ENCODE measurements at regions not wholly inside any gene's neighbourhood (a gene's known extent, or its start where the extent isn't known, plus 50 kb on each side); places are given as distances from the start of the nearest gene placed in this dataset.

GRCh38 chrX:122868631-122869030, 315.4 kb upstream of the GRIA3 start:
- no peaks in the 10 kb centered on the region for H3K9me3 ChIP-seq
- no peaks in the 10 kb centered on the region for H3K4me1 ChIP-seq (ENCODE audit: control insufficient read depth in 1 of 2, low read depth in 2 of 2)
- H3K27me3 ChIP-seq (replicated peaks; ENCODE audit: insufficient read depth), result no peaks in the 10 kb centered on the region
- no peak for TF ChIP-seq CTCF (IDR thresholded peaks at IDR 0.05)
- no peak overlapping the region for H3K27ac ChIP-seq
- DNase-seq (ENCODE audit: low spot score), result no peak
- H3K36me3 ChIP-seq, result no peaks in the 10 kb centered on the region
- H3K4me3 ChIP-seq, result no peak overlapping the region
- no peak for ATAC-seq (ENCODE audit: insufficient number of reproducible peaks, low FRiP score, low read depth)

DNA sequence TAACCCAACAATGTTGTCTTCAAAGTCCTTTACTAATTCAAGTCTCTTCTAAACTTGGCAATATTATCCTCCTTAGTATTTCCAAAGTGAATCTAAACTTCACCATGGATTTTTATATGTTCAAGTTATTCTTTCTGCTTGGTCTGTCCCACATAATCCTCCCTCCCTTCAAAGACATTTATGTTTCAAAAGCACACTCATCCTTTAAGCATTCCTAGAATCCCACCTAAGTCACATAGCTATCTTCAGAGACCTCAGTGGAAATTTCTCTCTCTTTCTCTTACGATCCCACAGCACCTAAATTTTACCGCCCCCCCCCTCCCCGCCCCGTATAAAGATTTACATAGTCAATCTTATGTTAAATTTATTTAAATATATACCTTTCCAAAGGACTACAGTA, 314.9 kb upstream of the GRIA3 start:
- TF ChIP-seq CTCF (IDR thresholded peaks at IDR 0.05), result no peak
- DNase-seq (ENCODE audit: low spot score) (no peak), ATAC-seq (ENCODE audit: insufficient number of reproducible peaks, low FRiP score, low read depth) (no peak)
- Histone ChIP-seq H3K9me3 (no peaks in the 10 kb centered on the region), H3K36me3 (no peaks in the 10 kb centered on the region), H3K27me3 (replicated peaks; ENCODE audit: insufficient read depth) (no peaks in the 10 kb centered on the region), H3K4me1 (ENCODE audit: control insufficient read depth in 1 of 2, low read depth in 2 of 2) (no peaks in the 10 kb centered on the region), H3K27ac (no peak overlapping the region), H3K4me3 (no peak overlapping the region)

DNA sequence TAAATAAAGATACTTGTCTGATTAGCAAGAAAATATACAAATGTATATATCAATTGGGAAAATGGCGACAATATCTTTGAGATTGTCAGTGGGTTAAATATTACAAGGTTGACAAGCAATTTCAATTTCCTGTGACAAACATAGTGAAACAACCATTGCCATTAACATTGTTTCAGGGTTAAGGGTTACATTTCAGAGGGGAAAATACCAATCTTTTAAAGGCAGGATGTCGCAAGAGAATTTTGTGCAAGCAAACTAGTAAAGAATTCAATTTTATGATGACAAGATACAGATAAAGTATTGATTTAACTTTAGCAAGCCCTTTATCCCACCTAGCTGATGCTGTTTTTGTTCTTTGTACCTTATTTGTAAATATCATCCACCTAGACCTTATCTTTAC, 305.8 kb upstream of the GRIA3 start:
- H3K4me3 ChIP-seq, result no peak overlapping the region

DNA sequence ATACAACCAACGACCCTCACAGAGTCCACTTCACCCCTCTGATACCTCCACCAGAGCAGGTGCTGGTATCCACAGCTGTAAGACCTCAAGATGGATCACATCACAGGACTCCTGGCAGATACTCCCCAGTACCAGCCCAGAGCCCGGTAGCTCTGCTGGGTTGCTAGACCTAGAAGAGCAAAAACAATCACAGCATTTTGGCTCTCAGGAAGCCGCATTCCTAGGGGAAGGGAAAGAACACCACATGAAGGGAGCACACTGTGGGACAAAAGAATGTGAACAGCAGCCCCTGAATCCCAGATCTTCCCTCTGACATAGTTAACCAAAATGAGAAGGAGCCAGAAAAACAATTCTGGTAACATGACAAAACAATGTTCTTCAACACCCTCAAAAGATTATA, 303.1 kb upstream of the GRIA3 start:
- no peak overlapping the region for H3K4me3 ChIP-seq
- H3K4me1 ChIP-seq (ENCODE audit: control insufficient read depth in 1 of 2, low read depth in 2 of 2), result no peaks in the 10 kb centered on the region
- H3K27ac ChIP-seq, result no peak overlapping the region
- H3K27me3 ChIP-seq (replicated peaks; ENCODE audit: insufficient read depth), result no peaks in the 10 kb centered on the region
- no peaks in the 10 kb centered on the region for H3K36me3 ChIP-seq
- H3K9me3 ChIP-seq, result no peaks in the 10 kb centered on the region
- no peak for TF ChIP-seq CTCF (IDR thresholded peaks at IDR 0.05)
- ATAC-seq (ENCODE audit: insufficient number of reproducible peaks, low FRiP score, low read depth), result no peak
- no peak for DNase-seq (ENCODE audit: low spot score)

More for the DNA sequence above, 305.8 kb upstream of the GRIA3 start:
- Histone ChIP-seq H3K36me3 (no peaks in the 10 kb centered on the region), H3K27ac (no peak overlapping the region), H3K27me3 (replicated peaks; ENCODE audit: insufficient read depth) (no peaks in the 10 kb centered on the region), H3K4me1 (ENCODE audit: control insufficient read depth in 1 of 2, low read depth in 2 of 2) (no peaks in the 10 kb centered on the region), H3K9me3 (no peaks in the 10 kb centered on the region)
- ATAC-seq (ENCODE audit: insufficient number of reproducible peaks, low FRiP score, low read depth), result no peak
- DNase-seq (ENCODE audit: low spot score), result no peak
- TF ChIP-seq CTCF (IDR thresholded peaks at IDR 0.05), result no peak

DNA sequence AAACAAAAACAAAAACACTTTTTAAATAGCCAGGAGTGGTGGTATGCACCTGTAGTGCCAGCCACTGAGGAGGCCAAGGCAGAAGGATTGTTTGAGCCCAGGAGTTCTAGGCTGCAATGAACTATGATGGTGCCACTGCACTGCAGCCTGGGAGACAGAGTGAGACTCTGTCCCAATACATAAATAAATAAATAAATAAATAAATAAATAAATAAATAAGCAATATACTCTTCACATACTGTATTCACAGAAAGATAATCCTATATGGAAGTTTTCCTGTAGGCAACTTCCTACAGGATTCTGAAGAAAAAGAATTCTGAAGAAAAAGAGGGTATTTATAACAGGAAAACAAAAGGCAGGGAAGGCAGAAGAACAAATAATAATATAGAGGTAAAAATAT, 293.3 kb upstream of the GRIA3 start:
- H3K4me1 ChIP-seq (ENCODE audit: control insufficient read depth in 1 of 2, low read depth in 2 of 2), result no peaks in the 10 kb centered on the region
- DNase-seq (ENCODE audit: low spot score), result no peak
- no peak for TF ChIP-seq CTCF (IDR thresholded peaks at IDR 0.05)
- no peak for ATAC-seq (ENCODE audit: insufficient number of reproducible peaks, low FRiP score, low read depth)
- H3K27ac ChIP-seq, result no peak overlapping the region
- H3K9me3 ChIP-seq, result no peaks in the 10 kb centered on the region
- H3K27me3 ChIP-seq (replicated peaks; ENCODE audit: insufficient read depth), result no peaks in the 10 kb centered on the region
- no peaks in the 10 kb centered on the region for H3K36me3 ChIP-seq
- no peak overlapping the region for H3K4me3 ChIP-seq
